ENCODE measurements at regions not wholly inside any gene's neighbourhood (a gene's known extent, or its start where the extent isn't known, plus 50 kb on each side); places are given as distances from the start of the nearest gene placed in this dataset.

DNA sequence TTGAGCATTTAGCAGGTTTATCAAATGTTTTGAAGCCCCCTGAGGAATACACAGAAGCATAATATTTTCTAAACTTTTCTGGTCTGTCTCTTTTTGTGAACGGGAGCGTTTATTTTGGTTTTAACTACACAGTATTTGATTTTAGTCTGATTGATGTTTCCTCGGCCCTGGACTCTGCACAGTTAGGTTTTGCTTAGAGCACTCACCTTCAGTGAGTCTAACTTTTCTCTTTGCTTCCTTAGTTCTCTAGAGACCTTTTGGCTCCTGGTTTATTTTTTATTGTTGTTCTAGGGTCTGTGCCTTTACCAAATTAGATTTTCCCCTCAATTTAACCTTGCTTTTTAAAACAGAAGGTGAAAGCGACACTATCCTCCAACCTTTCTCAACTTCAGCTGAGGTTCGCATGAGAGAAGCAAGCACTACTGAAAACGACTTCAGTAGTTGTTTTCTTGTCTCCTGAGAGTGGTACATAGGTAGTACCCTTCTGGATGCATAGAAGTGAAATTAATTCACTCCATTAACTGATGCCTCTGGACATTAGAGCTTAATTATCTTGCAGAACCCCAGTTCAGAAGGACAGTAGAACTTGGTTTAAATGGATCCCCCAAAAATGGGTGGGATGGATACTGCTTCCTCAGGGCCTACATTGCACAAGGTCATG, 166.7 kb upstream of the ELL2 start:
- TF ChIP-seq, protein P1, sequence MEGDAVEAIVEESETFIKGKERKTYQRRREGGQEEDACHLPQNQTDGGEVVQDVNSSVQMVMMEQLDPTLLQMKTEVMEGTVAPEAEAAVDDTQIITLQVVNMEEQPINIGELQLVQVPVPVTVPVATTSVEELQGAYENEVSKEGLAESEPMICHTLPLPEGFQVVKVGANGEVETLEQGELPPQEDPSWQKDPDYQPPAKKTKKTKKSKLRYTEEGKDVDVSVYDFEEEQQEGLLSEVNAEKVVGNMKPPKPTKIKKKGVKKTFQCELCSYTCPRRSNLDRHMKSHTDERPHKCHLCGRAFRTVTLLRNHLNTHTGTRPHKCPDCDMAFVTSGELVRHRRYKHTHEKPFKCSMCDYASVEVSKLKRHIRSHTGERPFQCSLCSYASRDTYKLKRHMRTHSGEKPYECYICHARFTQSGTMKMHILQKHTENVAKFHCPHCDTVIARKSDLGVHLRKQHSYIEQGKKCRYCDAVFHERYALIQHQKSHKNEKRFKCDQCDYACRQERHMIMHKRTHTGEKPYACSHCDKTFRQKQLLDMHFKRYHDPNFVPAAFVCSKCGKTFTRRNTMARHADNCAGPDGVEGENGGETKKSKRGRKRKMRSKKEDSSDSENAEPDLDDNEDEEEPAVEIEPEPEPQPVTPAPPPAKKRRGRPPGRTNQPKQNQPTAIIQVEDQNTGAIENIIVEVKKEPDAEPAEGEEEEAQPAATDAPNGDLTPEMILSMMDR (conservative IDR thresholded peaks at IDR 0.05) = no peak
- Mint-ChIP-seq H3K4me3 (no peak overlapping the region), H3K4me1 (no peaks in the 10 kb centered on the region), H3K36me3 (ENCODE audit: low read depth) (no peaks in the 10 kb centered on the region), H3K27me3 (ENCODE audit: low read depth) (no peaks in the 10 kb centered on the region), H3K27ac (ENCODE audit: unreplicated experiment) (no peak overlapping the region), H3K9me3 (no peaks in the 10 kb centered on the region)
- DNase-seq (ENCODE audit: low read depth, low spot score) = no peak

DNA sequence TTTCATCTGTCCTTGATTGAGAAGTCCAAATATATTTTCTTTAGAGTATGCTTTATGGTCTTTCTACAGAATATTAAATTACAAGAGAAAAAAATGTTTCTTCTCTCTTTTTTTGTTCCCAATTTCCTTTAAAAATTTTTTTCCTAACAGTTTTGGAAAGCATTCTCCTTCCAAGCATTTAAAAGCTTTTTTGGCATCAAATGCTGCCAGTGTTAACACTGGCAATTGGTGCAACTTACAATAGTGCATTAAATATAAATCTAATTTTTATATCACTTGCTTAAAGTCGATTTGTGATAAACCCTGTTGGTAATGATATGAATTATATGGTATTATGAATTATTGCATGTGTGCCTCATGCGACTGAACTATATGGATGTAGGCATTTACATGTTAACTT, 165.9 kb upstream of the ELL2 start:
- Mint-ChIP-seq H3K4me3 (no peak overlapping the region), H3K4me1 (no peaks in the 10 kb centered on the region), H3K36me3 (ENCODE audit: low read depth) (no peaks in the 10 kb centered on the region), H3K27ac (ENCODE audit: unreplicated experiment) (no peak overlapping the region), H3K27me3 (ENCODE audit: low read depth) (no peaks in the 10 kb centered on the region), H3K9me3 (no peaks in the 10 kb centered on the region)
- DNase-seq (ENCODE audit: low read depth, low spot score) = no peak
- TF ChIP-seq, protein P1 (conservative IDR thresholded peaks at IDR 0.05) = no peak

DNA sequence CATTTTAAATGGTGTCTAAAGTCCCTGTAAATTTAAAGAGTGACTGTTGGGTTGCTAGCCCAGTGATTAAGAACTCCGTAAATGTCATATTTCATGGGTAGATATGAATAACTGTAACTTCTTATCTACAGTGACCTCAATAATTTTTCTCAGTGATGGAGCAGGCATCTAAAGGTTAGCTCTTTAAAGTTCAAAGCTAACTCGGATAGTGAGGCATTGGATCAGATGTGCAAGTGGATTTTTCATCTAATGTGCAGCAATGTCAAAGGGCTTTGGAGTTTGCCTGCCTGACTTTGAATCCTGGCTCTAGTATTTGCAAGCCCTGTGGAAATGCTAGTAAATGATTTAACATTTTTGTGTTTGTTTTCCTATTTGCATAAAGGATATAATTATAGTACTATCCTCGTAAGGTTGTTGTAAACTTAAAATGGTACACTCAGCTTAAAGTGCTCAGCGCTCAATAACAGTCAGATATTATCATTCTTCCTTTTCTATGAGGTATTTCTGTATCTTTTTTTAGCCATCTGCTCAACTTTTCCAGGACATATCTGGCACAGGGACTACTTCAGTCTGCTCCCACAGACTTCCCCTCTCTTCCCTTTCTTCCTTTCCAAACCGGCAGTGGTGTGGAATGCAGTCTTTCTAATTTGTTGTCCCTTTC, 163.7 kb upstream of the ELL2 start:
- Mint-ChIP-seq H3K27ac (ENCODE audit: unreplicated experiment) (no peak overlapping the region), H3K4me3 (no peak overlapping the region), H3K36me3 (ENCODE audit: low read depth) (no peaks in the 10 kb centered on the region), H3K27me3 (ENCODE audit: low read depth) (no peaks in the 10 kb centered on the region), H3K4me1 (no peaks in the 10 kb centered on the region), H3K9me3 (no peaks in the 10 kb centered on the region)
- TF ChIP-seq, protein P1 (conservative IDR thresholded peaks at IDR 0.05) = no peak
- no peak for DNase-seq (ENCODE audit: low read depth, low spot score)

DNA sequence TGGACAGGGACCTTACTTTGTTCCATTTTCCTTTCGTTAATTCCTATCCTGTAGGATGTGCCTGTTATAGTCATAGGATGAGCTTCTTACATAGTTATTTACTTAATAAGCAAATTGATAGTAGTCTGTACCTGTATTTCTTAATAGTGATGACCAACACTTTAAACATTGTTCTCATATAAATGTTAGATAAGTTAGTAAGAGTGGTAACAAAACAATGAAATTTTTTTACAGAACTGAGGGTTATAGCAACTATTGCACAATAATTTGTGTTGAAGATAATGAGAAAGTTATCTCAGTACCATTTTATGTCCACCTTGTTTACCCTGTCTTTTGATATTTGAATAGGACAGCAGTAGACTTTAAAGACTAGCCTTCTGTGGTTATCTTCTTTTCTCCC, 162.9 kb upstream of the ELL2 start:
- H3K9me3 Mint-ChIP-seq = no peaks in the 10 kb centered on the region
- no peaks in the 10 kb centered on the region for H3K4me1 Mint-ChIP-seq
- H3K4me3 Mint-ChIP-seq = no peak overlapping the region
- TF ChIP-seq, protein P1 (conservative IDR thresholded peaks at IDR 0.05) = no peak
- no peaks in the 10 kb centered on the region for H3K36me3 Mint-ChIP-seq (ENCODE audit: low read depth)
- H3K27me3 Mint-ChIP-seq (ENCODE audit: low read depth) = no peaks in the 10 kb centered on the region
- H3K27ac Mint-ChIP-seq (ENCODE audit: unreplicated experiment) = no peak overlapping the region
- no peak for DNase-seq (ENCODE audit: low read depth, low spot score)

DNA sequence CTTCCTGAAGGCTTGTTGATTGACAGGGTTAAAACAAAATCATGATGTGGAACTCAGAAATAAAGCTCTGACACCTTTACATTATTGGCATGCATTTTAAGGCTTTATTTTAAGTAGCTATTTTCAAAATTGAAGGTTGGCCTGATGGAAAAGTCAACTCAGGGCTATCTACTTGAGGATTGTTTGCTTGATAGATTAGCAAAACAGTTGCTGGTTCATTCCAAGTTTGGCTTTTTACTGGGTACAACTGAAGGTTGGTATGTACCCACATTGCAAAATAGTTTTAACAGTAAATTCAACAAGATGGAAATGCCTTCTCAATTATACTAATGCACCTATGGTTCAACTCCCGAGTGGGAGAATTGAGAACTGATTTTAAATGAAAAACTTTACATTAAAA, 161.8 kb upstream of the ELL2 start:
- Mint-ChIP-seq H3K27me3 (ENCODE audit: low read depth) (no peaks in the 10 kb centered on the region), H3K4me1 (no peaks in the 10 kb centered on the region), H3K36me3 (ENCODE audit: low read depth) (no peaks in the 10 kb centered on the region), H3K9me3 (no peaks in the 10 kb centered on the region), H3K4me3 (no peak overlapping the region), H3K27ac (ENCODE audit: unreplicated experiment) (no peak overlapping the region)
- DNase-seq (ENCODE audit: low read depth, low spot score) = no peak
- TF ChIP-seq, protein P1 (conservative IDR thresholded peaks at IDR 0.05) = no peak

Measured in neural crest cell (in vitro differentiated cells).